Mesenchymal stem cell (in vitro differentiated cells and primary cell): ENCODE measurements at regions not wholly inside any gene's neighbourhood (a gene's known extent, or its start where the extent isn't known, plus 50 kb on each side); places are given as distances from the start of the nearest gene placed in this dataset.

Experiments
- DNase-seq: peaks from one replicate; pipeline ENCODE4 v3.0.0-alpha.2; 2013
- H2AFZ ChIP-seq: one replicate; pipeline ENCODE4 v1.6.1; 2013; ENCODE audit warnings: low read depth, mild to moderate bottlenecking, control low read depth, inconsistent platforms, low read length, moderate library complexity
- H2AK5ac ChIP-seq: 2 replicates; pipeline ENCODE4 v1.6.1; 2013; ENCODE audit warnings: low read length, moderate library complexity, mild to moderate bottlenecking, inconsistent platforms; ENCODE audit not compliant: severe bottlenecking
- H2BK120ac ChIP-seq: one replicate; pipeline ENCODE4 v1.6.1; 2013; ENCODE audit warnings: low read depth, mild to moderate bottlenecking, inconsistent platforms, low read length, moderate library complexity
- H2BK12ac ChIP-seq, 2 experiments: one replicate each; pipeline ENCODE4 v1.6.1; 2013; ENCODE audit warnings: inconsistent platforms in 2 of 2, low read length in 2 of 2, mild to moderate bottlenecking in 2 of 2, moderate library complexity in 2 of 2, control low read depth in 1 of 2
- H2BK15ac ChIP-seq: one replicate; pipeline ENCODE4 v1.6.1; 2013; ENCODE audit warnings: mild to moderate bottlenecking, low read depth, inconsistent platforms; ENCODE audit not compliant: poor library complexity, severe bottlenecking
- H2BK5ac ChIP-seq: 2 replicates; pipeline ENCODE4 v1.6.1; 2013; ENCODE audit warnings: low read depth, mild to moderate bottlenecking, low read length, control low read depth, inconsistent platforms; ENCODE audit not compliant: poor library complexity, severe bottlenecking
- H3K14ac ChIP-seq, 2 experiments: one replicate each; pipeline ENCODE4 v1.6.1; 2013; ENCODE audit warnings: inconsistent platforms in 2 of 2, low read length in 2 of 2, control low read depth in 1 of 2, mild to moderate bottlenecking in 1 of 2, moderate library complexity in 1 of 2
- H3K18ac ChIP-seq, 2 experiments: one replicate each; pipeline ENCODE4 v1.6.1; 2013; ENCODE audit warnings: inconsistent platforms in 2 of 2, low read length in 2 of 2, control low read depth in 1 of 2, low read depth in 1 of 2, mild to moderate bottlenecking in 1 of 2
- H3K23ac ChIP-seq, 2 experiments: one replicate each; pipeline ENCODE4 v1.6.1; 2013; ENCODE audit warnings: inconsistent platforms in 2 of 2, low read length in 2 of 2, mild to moderate bottlenecking in 2 of 2, moderate library complexity in 2 of 2, control low read depth in 1 of 2
- H3K27ac ChIP-seq: 2 replicates; pipeline ENCODE4 v1.5.1; 2013; ENCODE audit warnings: mild to moderate bottlenecking, moderate library complexity, low read length, control low read depth, inconsistent platforms; ENCODE audit not compliant: poor library complexity, severe bottlenecking
- H3K27me3 ChIP-seq, 2 experiments: 2 replicates each; pipeline versions ENCODE4 v1.6.1 to v1.7.0; 2013; ENCODE audit warnings: low read length in 2 of 2, mild to moderate bottlenecking in 2 of 2, moderate library complexity in 2 of 2, control low read depth in 1 of 2, inconsistent platforms in 1 of 2; ENCODE audit not compliant: control insufficient read depth in 1 of 2, insufficient read depth in 1 of 2
- H3K36me3 ChIP-seq, 2 experiments: 2 replicates each; pipeline versions ENCODE4 v1.6.1 to v1.7.0; 2013; ENCODE audit warnings: low read length in 2 of 2, control low read depth in 1 of 2, inconsistent platforms in 1 of 2, low read depth in 1 of 2, mild to moderate bottlenecking in 1 of 2; ENCODE audit not compliant: insufficient read depth in 2 of 2, control insufficient read depth in 1 of 2
- H3K4ac ChIP-seq, 2 experiments: one replicate each; pipeline ENCODE4 v1.6.1; 2013; ENCODE audit warnings: inconsistent platforms in 2 of 2, low read length in 2 of 2, mild to moderate bottlenecking in 2 of 2, moderate library complexity in 2 of 2, control low read depth in 1 of 2, low read depth in 1 of 2
- H3K4me1 ChIP-seq: 2 replicates; pipeline ENCODE4 v1.6.1; 2013; ENCODE audit warnings: low read depth, low read length, control low read depth; ENCODE audit not compliant: control insufficient read depth, insufficient read depth
- H3K4me2 ChIP-seq: 2 replicates; pipeline ENCODE4 v1.6.1; 2013; ENCODE audit warnings: low read length, mild to moderate bottlenecking, inconsistent platforms; ENCODE audit not compliant: poor library complexity, severe bottlenecking
- H3K4me3 ChIP-seq, 2 experiments: 2 replicates each; pipeline versions ENCODE4 v1.5.1 to v1.7.0; 2013; ENCODE audit warnings: low read length in 2 of 2, mild to moderate bottlenecking in 2 of 2, control low read depth in 1 of 2, low read depth in 1 of 2; ENCODE audit not compliant: insufficient read depth in 1 of 2
- H3K79me1 ChIP-seq: replicated peaks from 2 replicates; pipeline ENCODE4 v1.6.1; 2013; ENCODE audit warnings: mild to moderate bottlenecking, control low read depth, low read length, inconsistent platforms; ENCODE audit not compliant: poor library complexity, severe bottlenecking
- H3K9ac ChIP-seq: 2 replicates; pipeline ENCODE4 v1.7.0; 2013; ENCODE audit warnings: mild to moderate bottlenecking, low read length, moderate library complexity
- H3K9me3 ChIP-seq: 2 replicates; pipeline ENCODE4 v1.7.0; 2013; ENCODE audit warnings: mild to moderate bottlenecking, low read length; ENCODE audit not compliant: control insufficient read depth
- H4K8ac ChIP-seq: one replicate; pipeline ENCODE4 v1.6.1; 2013; ENCODE audit warnings: inconsistent platforms, mild to moderate bottlenecking, low read length, moderate library complexity
- H4K91ac ChIP-seq: one replicate; pipeline ENCODE4 v1.6.1; 2013; ENCODE audit warnings: mild to moderate bottlenecking, low read length, inconsistent platforms
- WGBS: methylation state at CpG from one replicate; pipeline ENCODE4 v1.1.7; 2013; ENCODE audit warnings: mixed read lengths; 5-methylcytosine and 5-hydroxymethylcytosine counted together

DNA sequence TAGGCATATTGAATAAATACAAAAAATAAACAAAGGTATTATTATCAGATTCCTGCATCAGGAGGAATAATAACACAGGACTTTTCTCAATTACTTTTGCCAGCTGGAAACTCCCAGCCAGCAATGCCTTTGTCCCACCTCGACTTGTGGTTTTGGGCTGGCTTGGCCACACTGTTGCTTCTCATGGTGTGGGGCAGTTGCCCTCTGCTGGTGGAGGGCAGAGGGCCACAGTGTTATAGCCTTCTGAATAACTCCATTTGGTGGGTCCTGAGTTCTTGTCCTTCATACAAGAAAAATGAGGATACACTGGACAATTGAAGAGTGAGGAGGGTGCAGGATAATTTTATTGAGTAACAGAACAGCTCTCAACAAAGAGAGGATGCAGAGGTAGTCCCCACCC, 1206.0 kb upstream of the ADGRL3 start:
- H2AFZ ChIP-seq: no peak overlapping the region
- WGBS: 50% methylated on average over 1 of the region's 1 CpG
- H2BK5ac ChIP-seq: no peak overlapping the region
- H3K27ac ChIP-seq: no peak overlapping the region
- H2BK15ac ChIP-seq: no peak overlapping the region
- H3K4me1 ChIP-seq: no peaks in the 10 kb centered on the region
- H3K36me3 ChIP-seq: no peaks in the 10 kb centered on the region
- no peak overlapping the region for H3K23ac ChIP-seq
- no peak overlapping the region for H3K18ac ChIP-seq
- H3K9ac ChIP-seq: no peak overlapping the region
- no peak overlapping the region for H2AK5ac ChIP-seq
- no peak overlapping the region for H3K4me3 ChIP-seq
- H2BK12ac ChIP-seq: no peak overlapping the region
- no peak overlapping the region for H4K8ac ChIP-seq
- DNase-seq: no peak
- H3K79me1 ChIP-seq: no peaks in the 10 kb centered on the region
- no peak overlapping the region for H3K4me2 ChIP-seq
- H3K4ac ChIP-seq: no peak overlapping the region
- H3K9me3 ChIP-seq: peaks cover 56% of the 10 kb centered on the region
- H4K91ac ChIP-seq: no peak overlapping the region
- H3K27me3 ChIP-seq: no peaks in the 10 kb centered on the region
- no peak overlapping the region for H2BK120ac ChIP-seq
- no peak overlapping the region for H3K14ac ChIP-seq

- no peak overlapping the region for H4K91ac ChIP-seq
- peaks cover 24% of the 10 kb centered on the region for H3K9me3 ChIP-seq
- no peak overlapping the region for H3K23ac ChIP-seq
- no peak overlapping the region for H2BK15ac ChIP-seq
- H4K8ac ChIP-seq: no peak overlapping the region
- no peaks in the 10 kb centered on the region for H3K27me3 ChIP-seq
- H2AFZ ChIP-seq: no peak overlapping the region
- H2BK120ac ChIP-seq: no peak overlapping the region
- no peak overlapping the region for H3K4me3 ChIP-seq
- no peak overlapping the region for H3K9ac ChIP-seq
- no peak overlapping the region for H3K27ac ChIP-seq
- H3K18ac ChIP-seq: no peak overlapping the region
- H3K4me2 ChIP-seq: no peak overlapping the region
- no peak overlapping the region for H2BK5ac ChIP-seq
- H3K14ac ChIP-seq: no peak overlapping the region
- H3K4me1 ChIP-seq: no peaks in the 10 kb centered on the region
- no CpG with 5 or more reads among the region's 3 CpGs for WGBS
- no peak for DNase-seq
- H3K79me1 ChIP-seq: no peaks in the 10 kb centered on the region
- no peak overlapping the region for H2BK12ac ChIP-seq
- no peak overlapping the region for H3K4ac ChIP-seq
- no peaks in the 10 kb centered on the region for H3K36me3 ChIP-seq
- H2AK5ac ChIP-seq: no peak overlapping the region
Observed at GRCh38 chr4:60002603-60003337, 1197.4 kb upstream of the ADGRL3 start.

GRCh38 chr4:60013464-60014184, 1186.5 kb upstream of the ADGRL3 start:
- no CpG with 5 or more reads among the region's 2 CpGs for WGBS
- no peaks in the 10 kb centered on the region for H3K27me3 ChIP-seq
- H3K27ac ChIP-seq: no peak overlapping the region
- H4K8ac ChIP-seq: no peak overlapping the region
- no peak for DNase-seq
- H2BK12ac ChIP-seq: no peak overlapping the region
- no peak overlapping the region for H3K4me2 ChIP-seq
- H2BK5ac ChIP-seq: no peak overlapping the region
- no peaks in the 10 kb centered on the region for H3K36me3 ChIP-seq
- no peak overlapping the region for H3K23ac ChIP-seq
- no peak overlapping the region for H3K4me3 ChIP-seq
- H2AK5ac ChIP-seq: no peak overlapping the region
- no peak overlapping the region for H2BK15ac ChIP-seq
- no peak overlapping the region for H3K18ac ChIP-seq
- no peaks in the 10 kb centered on the region for H3K79me1 ChIP-seq
- no peak overlapping the region for H3K9ac ChIP-seq
- no peaks in the 10 kb centered on the region for H3K9me3 ChIP-seq
- no peak overlapping the region for H3K14ac ChIP-seq
- no peak overlapping the region for H2BK120ac ChIP-seq
- no peak overlapping the region for H3K4ac ChIP-seq
- no peak overlapping the region for H4K91ac ChIP-seq
- no peaks in the 10 kb centered on the region for H3K4me1 ChIP-seq
- no peak overlapping the region for H2AFZ ChIP-seq

- no CpG with 5 or more reads among the region's 1 CpG for WGBS
Observed at GRCh38 chr4:60016971-60017370, 1183.2 kb upstream of the ADGRL3 start.

More at GRCh38 chr4:60016971-60017370, 1183.2 kb upstream of the ADGRL3 start:
- H2AFZ ChIP-seq: no peak overlapping the region
- DNase-seq: no peak
- H4K91ac ChIP-seq: no peak overlapping the region
- H2BK12ac ChIP-seq: no peak overlapping the region
- H3K4me2 ChIP-seq: no peak overlapping the region
- no peak overlapping the region for H3K23ac ChIP-seq
- H3K14ac ChIP-seq: no peak overlapping the region
- no peak overlapping the region for H4K8ac ChIP-seq
- no peak overlapping the region for H2BK5ac ChIP-seq
- H2BK15ac ChIP-seq: no peak overlapping the region
- no peaks in the 10 kb centered on the region for H3K27me3 ChIP-seq
- no peak overlapping the region for H3K9ac ChIP-seq
- no peak overlapping the region for H3K4me3 ChIP-seq
- no peak overlapping the region for H3K4ac ChIP-seq
- H3K27ac ChIP-seq: no peak overlapping the region
- no peak overlapping the region for H2AK5ac ChIP-seq
- no peaks in the 10 kb centered on the region for H3K9me3 ChIP-seq
- H3K4me1 ChIP-seq: no peaks in the 10 kb centered on the region
- H3K36me3 ChIP-seq: no peaks in the 10 kb centered on the region
- no peak overlapping the region for H3K18ac ChIP-seq
- no peaks in the 10 kb centered on the region for H3K79me1 ChIP-seq
- H2BK120ac ChIP-seq: no peak overlapping the region
